H1 (cell line): ENCODE measurements at regions not wholly inside any gene's neighbourhood (a gene's known extent, or its start where the extent isn't known, plus 50 kb on each side); places are given as distances from the start of the nearest gene placed in this dataset.

Experiments used
- CTCF ChIA-PET: fragments of 300-600 bp; sonication (Branson Sonifier 250); formaldehyde crosslinking; loops from one replicate; lab custom pipeline; 2021; ENCODE audit not compliant: partially characterized antibody; lab: Charles Lee
- POLR2A ChIA-PET: fragments of 300-600 bp; sonication (Branson Sonifier 250); formaldehyde crosslinking; loops from one replicate; lab custom pipeline; 2021; ENCODE audit warnings: inconsistent platforms; ENCODE audit not compliant: partially characterized antibody; lab: Charles Lee
- DNase-seq, 2 experiments: peaks; one replicate each; pipeline versions ENCODE4 v3.0.0 to v3.0.0-alpha.2; 2010 to 2022; ENCODE audit warnings: low spot score in 2 of 2, low read depth in 1 of 2, mixed read lengths in 1 of 2
- FAIRE-seq: peaks from 2 replicates; lab custom pipeline; 2011; peaks lifted over from hg19 to GRCh38; lab: Jason Lieb, UNC
- H2AFZ ChIP-seq: 2 replicates; pipeline ENCODE4 v1.8.1; 2012; ENCODE audit warnings: low read length, inconsistent platforms
- H2AK5ac ChIP-seq: 2 replicates; pipeline ENCODE4 v1.6.1; 2013; ENCODE audit warnings: low read depth, low read length
- H2BK120ac ChIP-seq: replicated peaks from 2 replicates; pipeline ENCODE3; 2013; ENCODE audit warnings: low read depth, low read length, inconsistent platforms
- H2BK12ac ChIP-seq: 2 replicates; pipeline ENCODE4 v1.6.1; 2013; ENCODE audit warnings: low read depth, low read length
- H2BK15ac ChIP-seq: 2 replicates; pipeline ENCODE4 v1.6.1; 2013; ENCODE audit warnings: low read length
- H2BK20ac ChIP-seq: 2 replicates; pipeline ENCODE4 v1.6.1; 2013; ENCODE audit warnings: low read length
- H2BK5ac ChIP-seq: 2 replicates; pipeline ENCODE4 v1.6.1; 2013; ENCODE audit warnings: low read depth, low read length
- H3K14ac ChIP-seq: 2 replicates; pipeline ENCODE4 v1.6.1; 2013; ENCODE audit warnings: inconsistent platforms; ENCODE audit not compliant: insufficient read length
- H3K18ac ChIP-seq: 2 replicates; pipeline ENCODE4 v1.6.1; 2013; ENCODE audit warnings: low read length; ENCODE audit errors: extremely low read depth
- H3K23ac ChIP-seq: 2 replicates; pipeline ENCODE4 v1.6.1; 2013; ENCODE audit warnings: inconsistent platforms; ENCODE audit not compliant: insufficient read length
- H3K23me2 ChIP-seq: 2 replicates; pipeline ENCODE4 v1.6.1; 2013; ENCODE audit warnings: low read depth, low read length
- H3K27ac ChIP-seq: 2 replicates; pipeline ENCODE4 v1.6.1; 2011; ENCODE audit warnings: low read depth, low read length, inconsistent platforms
- H3K27me3 ChIP-seq, 4 experiments: replicated peaks in 1 of 4; 1 replicate in 1 of 4; 2 replicates in 3 of 4; pipeline versions ENCODE4 v1.6.1 to v1.8.1; 2011 to 2013; ENCODE audit warnings: low read length in 3 of 4, mild to moderate bottlenecking in 3 of 4, inconsistent platforms in 2 of 4, mixed read lengths in 2 of 4, moderate library complexity in 1 of 4; ENCODE audit not compliant: control insufficient read depth in 3 of 4, insufficient read depth in 3 of 4; ENCODE audit errors: extremely low read depth in 1 of 4
- H3K36me3 ChIP-seq, 4 experiments: 2 replicates each; pipeline versions ENCODE4 v1.6.1 to v1.8.1; 2011 to 2013; ENCODE audit warnings: mild to moderate bottlenecking in 4 of 4, low read length in 3 of 4, moderate library complexity in 2 of 4, control low read depth in 1 of 4, inconsistent platforms in 1 of 4; ENCODE audit not compliant: insufficient read depth in 4 of 4, control insufficient read depth in 2 of 4
- H3K4ac ChIP-seq: replicated peaks from 2 replicates; pipeline ENCODE3; 2013; ENCODE audit warnings: low read length, low read depth, mixed read lengths, inconsistent platforms; ENCODE audit not compliant: insufficient read length
- H3K4me1 ChIP-seq, 4 experiments: replicated peaks in 1 of 4; 1 replicate in 1 of 4; 2 replicates in 3 of 4; pipeline versions ENCODE4 v1.6.1 to v1.8.1; 2011 to 2013; ENCODE audit warnings: low read length in 3 of 4, inconsistent platforms in 2 of 4, mixed read lengths in 1 of 4; ENCODE audit not compliant: insufficient read depth in 4 of 4, control insufficient read depth in 3 of 4
- H3K4me2 ChIP-seq, 2 experiments: 2 replicates each; pipeline versions ENCODE4 v1.6.1 to v1.8.1; 2011 to 2013; ENCODE audit warnings: low read depth in 2 of 2, low read length in 2 of 2, control low read depth in 1 of 2, inconsistent platforms in 1 of 2, mild to moderate bottlenecking in 1 of 2; ENCODE audit not compliant: insufficient read depth in 1 of 2
- H3K4me3 ChIP-seq, 4 experiments: fragments of 200-600, 300-600 bp in 1 of 4; sonication (generic), shearing (Covaris generic), sonication (Bioruptor Twin) in 1 of 4; 2 replicates each; pipeline versions ENCODE4 v1.5.1 to v1.8.1; 2011 to 2016; ENCODE audit warnings: low read length in 4 of 4, low read depth in 3 of 4, control low read depth in 2 of 4, inconsistent platforms in 2 of 4, mild to moderate bottlenecking in 2 of 4, mixed read lengths in 1 of 4, moderate library complexity in 1 of 4; ENCODE audit not compliant: insufficient read depth in 2 of 4; ENCODE audit errors: extremely low read depth in 1 of 4
- H3K56ac ChIP-seq: replicated peaks from 2 replicates; pipeline ENCODE3; 2013; ENCODE audit warnings: low read depth, mild to moderate bottlenecking, mixed read lengths, low read length, inconsistent platforms; ENCODE audit not compliant: insufficient read length
- H3K79me1 ChIP-seq: 2 replicates; pipeline ENCODE4 v1.6.1; 2013; ENCODE audit warnings: low read depth, low read length, control low read depth
- H3K79me2 ChIP-seq, 2 experiments: 2 replicates each; pipeline versions ENCODE4 v1.6.1 to v1.8.1; 2012 to 2013; ENCODE audit warnings: low read length in 2 of 2, mild to moderate bottlenecking in 2 of 2, inconsistent platforms in 1 of 2; ENCODE audit not compliant: insufficient read depth in 2 of 2, control insufficient read depth in 1 of 2
- H3K9ac ChIP-seq, 4 experiments: replicated peaks in 1 of 4; 1 replicate in 1 of 4; 2 replicates in 3 of 4; pipeline versions ENCODE4 v1.6.1 to v1.8.1; 2011 to 2013; ENCODE audit warnings: low read depth in 3 of 4, low read length in 3 of 4, control low read depth in 2 of 4, mild to moderate bottlenecking in 2 of 4, moderate library complexity in 2 of 4, inconsistent platforms in 1 of 4; ENCODE audit errors: extremely low read depth in 1 of 4
- H3K9me3 ChIP-seq, 2 experiments: 2 replicates each; pipeline versions ENCODE4 v1.6.1 to v1.8.1; 2012 to 2013; ENCODE audit warnings: mild to moderate bottlenecking in 2 of 2, moderate library complexity in 2 of 2, control low read depth in 1 of 2, inconsistent platforms in 1 of 2, low read depth in 1 of 2, low read length in 1 of 2, mixed read lengths in 1 of 2; ENCODE audit not compliant: insufficient read depth in 2 of 2
- H4K20me1 ChIP-seq, 2 experiments: replicated peaks in 1 of 2; 2 replicates each; pipeline versions ENCODE3 to v1.8.1; 2011 to 2013; ENCODE audit warnings: inconsistent platforms in 2 of 2, low read length in 2 of 2, mild to moderate bottlenecking in 1 of 2; ENCODE audit not compliant: insufficient read depth in 2 of 2, control insufficient read depth in 1 of 2
- H4K5ac ChIP-seq: 2 replicates; pipeline ENCODE4 v1.6.1; 2013; ENCODE audit warnings: low read length, low read depth, mixed read lengths, inconsistent platforms; ENCODE audit not compliant: insufficient read length
- H4K8ac ChIP-seq: 2 replicates; pipeline ENCODE4 v1.8.0; 2013; ENCODE audit warnings: mild to moderate bottlenecking, moderate library complexity, low read length, inconsistent platforms; ENCODE audit not compliant: insufficient read depth; ENCODE audit errors: extremely low read depth
- H4K91ac ChIP-seq: replicated peaks from 2 replicates; pipeline ENCODE3; 2013; ENCODE audit warnings: low read length, mixed read lengths, inconsistent platforms; ENCODE audit not compliant: insufficient read length
- BRCA1 ChIP-seq: IDR thresholded peaks from 2 replicates; pipeline ENCODE4 v1.6.1; 2012; ENCODE audit warnings: low read depth, low read length, improper control_type of control experiment
- CHD1 ChIP-seq: IDR thresholded peaks from 2 replicates; pipeline ENCODE4 v1.6.1; 2012; ENCODE audit warnings: low read depth, low read length, improper control_type of control experiment
- FOSL1 ChIP-seq: IDR thresholded peaks from 2 replicates; pipeline ENCODE4 v1.6.1; 2011; ENCODE audit warnings: mild to moderate bottlenecking, low read depth, low read length, moderate library complexity; ENCODE audit not compliant: insufficient read depth
- MAFK ChIP-seq: IDR thresholded peaks from 2 replicates; pipeline ENCODE4 v1.6.1; 2012; ENCODE audit warnings: low read depth, mild to moderate bottlenecking, improper control_type of control experiment, low read length
- POLR2AphosphoS5 ChIP-seq: IDR thresholded peaks from 2 replicates; pipeline ENCODE4 v1.6.1; 2011; ENCODE audit warnings: low read depth, low read length
- POU5F1 ChIP-seq: IDR thresholded peaks from 2 replicates; pipeline ENCODE4 v1.6.1; 2011; ENCODE audit warnings: low read depth, mild to moderate bottlenecking, low read length, moderate library complexity
- RBBP5 ChIP-seq: IDR thresholded peaks from 2 replicates; pipeline ENCODE4 v1.7.1; 2012; ENCODE audit warnings: low read depth, mild to moderate bottlenecking, inconsistent platforms, low read length, moderate library complexity, borderline replicate concordance
- RFX5 ChIP-seq: IDR thresholded peaks from 2 replicates; pipeline ENCODE4 v1.6.1; 2011; ENCODE audit warnings: low read depth, low read length, improper control_type of control experiment, borderline replicate concordance
- RXRA ChIP-seq: IDR thresholded peaks from 2 replicates; pipeline ENCODE4 v1.6.1; 2011; ENCODE audit warnings: low read depth, mild to moderate bottlenecking, low read length, moderate library complexity; ENCODE audit not compliant: insufficient read depth
- SP2 ChIP-seq: IDR thresholded peaks from 2 replicates; pipeline ENCODE4 v1.6.1; 2012; ENCODE audit warnings: mild to moderate bottlenecking, low read length, inconsistent platforms
- TAF1 ChIP-seq: IDR thresholded peaks from 2 replicates; pipeline ENCODE4 v1.6.1; 2011; ENCODE audit warnings: mild to moderate bottlenecking, low read depth, low read length
- TBP ChIP-seq: IDR thresholded peaks from 2 replicates; pipeline ENCODE4 v1.6.1; 2011; ENCODE audit warnings: low read depth, low read length, improper control_type of control experiment
- ZNF274 ChIP-seq: IDR thresholded peaks from 2 replicates; pipeline ENCODE4 v1.7.0; 2012; ENCODE audit warnings: low read length, borderline replicate concordance; ENCODE audit errors: extremely low read depth
- WGBS, 2 experiments: shearing (Covaris generic) in 1 of 2; methylation state at CpG; one replicate each; pipeline versions ENCODE4 v1.1.6 to v1.1.7; 2013 to 2015; ENCODE audit warnings: low lambda C conversion rate in 2 of 2, mixed read lengths in 2 of 2, inconsistent platforms in 1 of 2, low coverage in 1 of 2, missing lambda C conversion rate in 1 of 2; ENCODE audit not compliant: insufficient replicate concordance in 2 of 2, insufficient coverage in 1 of 2, insufficient read length in 1 of 2; ENCODE audit errors: extremely low coverage in 1 of 2, missing lambda C conversion rate in 1 of 2; 5-methylcytosine and 5-hydroxymethylcytosine counted together
- TF ChIP-seq, protein P1 (sequence below): IDR thresholded peaks from 2 replicates; pipeline ENCODE4 v1.6.1; 2012; ENCODE audit warnings: inconsistent platforms
- TF ChIP-seq, protein P2 (sequence below): IDR thresholded peaks from 2 replicates; pipeline ENCODE4 v1.6.1; 2012; ENCODE audit warnings: inconsistent platforms

DNA sequence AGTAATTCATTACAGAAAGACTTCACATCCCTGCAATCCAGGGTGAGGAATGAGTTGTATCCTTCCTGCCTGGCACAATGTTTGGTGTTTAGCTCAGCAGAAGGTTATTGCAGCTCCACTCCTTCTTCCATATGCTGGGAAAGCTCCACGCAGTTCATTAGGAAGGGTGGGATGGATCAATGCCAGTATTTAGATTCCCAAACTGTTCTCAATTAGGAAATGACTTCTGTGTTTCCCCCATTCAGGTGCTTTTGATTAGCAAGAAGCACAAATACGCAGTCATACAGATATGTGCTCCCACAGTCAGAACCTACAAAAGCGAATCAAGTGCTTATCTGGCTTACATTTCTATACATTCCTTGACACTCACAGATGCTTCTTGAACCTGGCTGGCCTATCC is 340.6 kb downstream of the NYAP2 start:
- ChIA-PET CTCF (no interaction called here), POLR2A (no interaction called here)
- Histone ChIP-seq H2BK12ac (no peak overlapping the region), H4K5ac (no peak overlapping the region), H3K79me1 (no peaks in the 10 kb centered on the region), H3K27ac (no peak overlapping the region), H2AK5ac (no peak overlapping the region), H2BK15ac (no peak overlapping the region), H4K8ac (no peak overlapping the region), H3K4ac (no peak overlapping the region), H4K91ac (no peak overlapping the region), H3K4me1 (no peaks in the 10 kb centered on the region), H3K79me2 (no peaks in the 10 kb centered on the region), H2BK20ac (no peak overlapping the region), H3K14ac (no peak overlapping the region), H3K23ac (no peak overlapping the region), H3K23me2 (no peaks in the 10 kb centered on the region), H3K4me2 (no peak overlapping the region), H3K4me3 (no peak overlapping the region), H2BK5ac (no peak overlapping the region), H3K36me3 (no peaks in the 10 kb centered on the region), H2AFZ (no peak overlapping the region), H3K9me3 (peaks cover 0 to 4% of the 10 kb centered on the region in 2 experiments; a peak in 1 of 4 replicates), H3K9ac (no peak overlapping the region), H4K20me1 (no peaks in the 10 kb centered on the region), H3K27me3 (peaks cover 0 to 1% (median 0%) of the 10 kb centered on the region in 4 experiments; a peak in 1 of 7 replicates), H3K56ac (no peak overlapping the region), H3K18ac (no peak overlapping the region), H2BK120ac (no peak overlapping the region)
- DNase-seq (no peak), FAIRE-seq (no peak)
- 93% methylated on average over 3 of the region's 3 CpGs; no CpG with 5 or more reads in 1 of the 2 experiments for WGBS, 2 experiments
- TF ChIP-seq, protein P1, sequence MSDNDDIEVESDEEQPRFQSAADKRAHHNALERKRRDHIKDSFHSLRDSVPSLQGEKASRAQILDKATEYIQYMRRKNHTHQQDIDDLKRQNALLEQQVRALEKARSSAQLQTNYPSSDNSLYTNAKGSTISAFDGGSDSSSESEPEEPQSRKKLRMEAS = no peak
- no peak for TF ChIP-seq POLR2AphosphoS5
- no peak for TF ChIP-seq POU5F1
- no peak for TF ChIP-seq TAF1
- TF ChIP-seq BRCA1 = no peak
- TF ChIP-seq, protein P2, sequence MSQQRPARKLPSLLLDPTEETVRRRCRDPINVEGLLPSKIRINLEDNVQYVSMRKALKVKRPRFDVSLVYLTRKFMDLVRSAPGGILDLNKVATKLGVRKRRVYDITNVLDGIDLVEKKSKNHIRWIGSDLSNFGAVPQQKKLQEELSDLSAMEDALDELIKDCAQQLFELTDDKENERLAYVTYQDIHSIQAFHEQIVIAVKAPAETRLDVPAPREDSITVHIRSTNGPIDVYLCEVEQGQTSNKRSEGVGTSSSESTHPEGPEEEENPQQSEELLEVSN = no peak
- TF ChIP-seq RXRA = no peak
- TF ChIP-seq ZNF274 = no peak
- TF ChIP-seq RBBP5 = no peak
- TF ChIP-seq SP2 = no peak
- TF ChIP-seq CHD1 = no peak
- no peak for TF ChIP-seq TBP
- no peak for TF ChIP-seq MAFK
- no peak for TF ChIP-seq FOSL1
- TF ChIP-seq RFX5 = no peak
